ENCODE measurements at regions not wholly inside any gene's neighbourhood (a gene's known extent, or its start where the extent isn't known, plus 50 kb on each side); places are given as distances from the start of the nearest gene placed in this dataset.
"Not testable (repeated sequence)": the region's sequence is repeated elsewhere in the genome, so short reads cannot be mapped to it uniquely, and the experiment has no call there.

DNA sequence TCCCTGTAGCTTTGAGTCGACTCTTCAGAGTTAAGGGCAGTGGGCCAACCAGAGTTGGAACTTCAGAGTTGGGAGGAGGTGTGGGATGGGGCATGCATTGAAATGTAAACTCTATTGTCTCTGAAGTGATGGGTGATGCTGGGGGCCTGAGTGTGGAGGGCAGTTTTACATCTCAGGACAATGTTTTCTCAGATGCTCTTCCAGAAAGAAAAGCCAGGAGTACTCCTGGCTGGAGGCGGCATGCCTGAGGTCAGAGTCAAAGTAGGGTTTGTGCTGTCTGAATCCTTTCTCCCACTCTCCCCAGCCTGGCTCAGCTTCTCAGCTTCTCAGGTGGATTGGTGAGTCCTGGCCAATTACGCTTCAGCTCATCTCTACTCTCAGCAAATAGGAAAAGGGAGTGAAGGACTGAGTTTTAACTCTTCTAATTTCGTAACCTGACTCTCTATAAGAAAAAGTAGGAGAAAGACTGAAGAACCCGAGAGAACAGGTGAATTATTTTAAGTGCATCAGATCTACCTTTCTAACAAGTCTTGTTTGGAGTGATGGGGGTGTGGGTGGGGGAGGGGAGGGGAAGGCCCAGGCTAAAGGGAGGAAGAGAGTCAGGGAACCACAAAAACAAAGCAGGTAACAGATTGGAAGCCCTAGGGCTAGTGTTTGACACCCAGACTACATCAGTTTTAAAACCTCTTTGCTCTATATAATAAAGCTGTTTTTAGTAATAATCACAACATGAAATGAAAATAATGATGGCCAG lies 107.5 kb upstream of the PELI1 start:
- DNase-seq (ENCODE audit: low read depth) = no peak

- not testable (repeated sequence) for DNase-seq (ENCODE audit: low read depth)
Observed at GRCh38 chr2:64252251-64252978, 108.2 kb upstream of the PELI1 start.

- not testable (repeated sequence) for DNase-seq (ENCODE audit: low read depth)
Observed at GRCh38 chr2:64253421-64253820, 109.2 kb upstream of the PELI1 start.

DNA sequence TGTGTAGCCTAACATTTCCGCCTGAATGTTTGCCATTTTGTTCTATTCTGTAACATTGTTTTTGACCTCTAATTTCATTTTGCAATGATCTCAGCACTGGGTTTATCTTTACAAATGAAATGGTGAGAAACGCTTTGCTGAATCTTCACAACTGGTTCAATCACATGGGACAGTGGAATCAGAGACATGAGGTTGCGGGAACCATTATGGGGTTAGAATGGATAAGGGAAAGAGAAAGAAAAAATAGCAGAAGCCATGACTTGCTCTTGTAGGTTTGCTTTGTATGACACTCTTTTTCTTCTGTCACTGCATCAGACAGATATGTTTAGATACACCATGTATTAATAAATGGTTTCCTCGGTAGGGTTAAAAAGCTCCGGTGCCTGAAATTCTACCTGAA lies 114.3 kb upstream of the PELI1 start:
- no peak for DNase-seq (ENCODE audit: low read depth)

DNA sequence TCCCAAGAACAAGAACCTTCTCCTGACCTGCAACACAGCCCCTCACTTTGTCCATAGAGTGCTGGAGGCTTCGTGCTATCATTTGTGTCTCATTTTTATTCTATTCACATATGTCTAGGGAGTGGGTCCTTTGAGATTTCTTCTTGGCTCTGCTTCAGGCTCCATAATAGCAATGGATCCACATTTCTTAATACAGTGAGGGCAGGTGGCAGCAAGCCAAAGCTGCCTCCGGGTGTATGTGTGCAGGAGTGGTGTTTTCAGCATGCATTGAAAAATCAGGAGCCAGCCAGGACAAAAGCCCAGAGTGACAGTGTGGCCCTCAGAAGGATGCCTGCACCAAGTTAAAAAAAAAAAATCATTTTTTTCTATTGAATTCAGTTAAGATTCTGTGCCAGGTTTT lies 115.1 kb upstream of the PELI1 start:
- no peak for DNase-seq (ENCODE audit: low read depth)

- DNase-seq (ENCODE audit: low read depth) = no peak
Observed at GRCh38 chr2:64260093-64260803, 116.0 kb upstream of the PELI1 start.

GRCh38 chr2:64260817-64261216 lies 116.6 kb upstream of the PELI1 start:
- DNase-seq (ENCODE audit: low read depth) = no peak

GRCh38 chr2:64262071-64262470 lies 117.9 kb upstream of the PELI1 start:
- no peak for DNase-seq (ENCODE audit: low read depth)

DNA sequence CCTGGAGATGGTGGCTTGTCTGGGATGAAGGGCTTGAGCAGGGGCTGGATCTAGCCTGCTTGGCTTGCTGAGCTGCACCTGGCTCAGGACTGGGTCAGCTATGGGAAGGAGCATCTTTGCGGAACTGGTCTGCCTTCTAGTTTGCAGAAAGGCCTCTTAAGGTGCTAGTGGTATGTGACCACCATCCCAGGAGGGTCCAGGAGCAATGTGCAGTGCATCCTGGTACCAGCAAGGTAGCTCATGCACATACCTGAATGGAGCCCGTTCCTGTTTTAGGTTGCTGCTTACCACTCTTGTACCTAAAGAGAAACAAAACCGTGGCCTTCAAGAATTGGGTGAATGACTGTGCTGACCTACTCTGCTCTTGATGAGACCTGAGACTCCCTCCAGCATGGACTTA lies 118.6 kb upstream of the PELI1 start:
- DNase-seq (ENCODE audit: low read depth) = no peak

- DNase-seq (ENCODE audit: low read depth) = no peak
Observed at GRCh38 chr2:64263315-64263714, 119.1 kb upstream of the PELI1 start.

GRCh38 chr2:64267699-64268098 lies 123.5 kb upstream of the PELI1 start:
- DNase-seq (ENCODE audit: low read depth) = no peak

GRCh38 chr2:64268330-64269048 lies 124.3 kb upstream of the PELI1 start:
- no peak for DNase-seq (ENCODE audit: low read depth)

- DNase-seq (ENCODE audit: low read depth) = no peak
Observed at GRCh38 chr2:64273524-64274398, 129.5 kb upstream of the PELI1 start.

DNA sequence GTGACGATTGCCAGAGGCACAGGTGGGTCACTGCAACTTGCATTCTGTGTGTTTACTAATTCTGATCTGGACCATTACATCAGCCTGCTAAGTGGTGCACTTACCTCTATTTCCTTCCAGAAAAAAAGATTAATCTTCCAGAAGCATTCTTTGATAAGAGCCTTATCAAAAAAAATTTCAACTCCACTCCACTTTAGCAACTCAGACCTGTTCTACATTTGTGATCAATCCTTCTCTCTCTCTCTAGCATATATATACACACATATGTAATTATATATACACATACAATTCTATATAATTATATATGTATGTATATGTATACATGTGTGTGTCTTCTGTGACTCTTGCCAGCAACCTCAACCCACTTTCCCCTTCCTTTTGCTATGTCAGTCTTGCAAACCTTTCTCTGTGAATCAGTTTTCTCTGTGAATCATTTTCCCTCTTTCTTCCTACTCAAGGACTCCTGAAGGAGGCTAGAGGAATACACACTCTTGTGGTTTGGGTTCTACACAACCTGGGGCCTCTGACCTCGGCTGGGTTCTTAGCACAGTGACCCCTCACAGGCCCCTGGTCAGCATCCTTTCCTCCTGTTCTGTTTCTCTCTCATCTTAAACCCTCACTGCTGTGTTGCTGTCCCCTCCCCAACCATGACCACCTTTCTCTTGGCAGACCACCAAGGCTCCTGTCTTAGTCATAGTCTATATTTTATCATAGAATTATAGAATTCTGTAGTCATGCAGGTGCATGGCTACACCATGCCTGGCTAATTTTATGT lies 130.4 kb upstream of the PELI1 start:
- DNase-seq (ENCODE audit: low read depth) = no peak

GRCh38 chr2:64275174-64275466 lies 130.9 kb upstream of the PELI1 start:
- no peak for DNase-seq (ENCODE audit: low read depth)

DNA sequence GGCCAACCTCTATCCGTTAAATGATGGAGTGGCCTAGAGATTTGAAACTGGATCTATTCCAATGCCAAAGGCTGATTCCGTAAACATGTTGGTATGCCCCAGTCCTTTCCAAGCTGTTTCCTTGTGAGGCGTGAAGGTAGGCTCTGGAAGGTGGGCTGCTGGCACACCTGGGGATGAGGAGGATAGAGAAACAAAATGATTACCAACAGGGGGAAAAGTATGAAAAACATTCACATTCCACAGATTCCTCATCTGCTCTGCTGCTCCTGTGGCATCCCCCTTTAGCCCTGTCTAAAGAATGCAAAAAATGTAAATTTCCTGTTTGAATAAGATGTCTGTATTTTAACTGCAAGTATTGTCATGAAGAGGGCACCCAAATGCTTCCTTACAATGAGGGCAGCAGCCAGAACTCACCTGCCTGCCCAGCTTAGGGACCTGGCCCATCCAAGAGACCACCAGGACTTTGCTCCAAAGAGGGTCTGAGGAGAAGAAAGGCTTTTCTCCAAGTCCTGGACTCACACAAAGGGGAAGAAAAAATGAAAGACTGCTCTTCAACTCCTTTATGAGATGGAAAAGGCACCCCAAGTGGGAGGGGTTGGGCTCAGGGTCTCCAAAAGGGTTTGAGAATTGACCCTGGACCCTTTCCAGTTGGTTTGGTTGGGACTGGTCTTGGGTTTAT lies 132.3 kb upstream of the PELI1 start:
- no peak for DNase-seq (ENCODE audit: low read depth)

DNA sequence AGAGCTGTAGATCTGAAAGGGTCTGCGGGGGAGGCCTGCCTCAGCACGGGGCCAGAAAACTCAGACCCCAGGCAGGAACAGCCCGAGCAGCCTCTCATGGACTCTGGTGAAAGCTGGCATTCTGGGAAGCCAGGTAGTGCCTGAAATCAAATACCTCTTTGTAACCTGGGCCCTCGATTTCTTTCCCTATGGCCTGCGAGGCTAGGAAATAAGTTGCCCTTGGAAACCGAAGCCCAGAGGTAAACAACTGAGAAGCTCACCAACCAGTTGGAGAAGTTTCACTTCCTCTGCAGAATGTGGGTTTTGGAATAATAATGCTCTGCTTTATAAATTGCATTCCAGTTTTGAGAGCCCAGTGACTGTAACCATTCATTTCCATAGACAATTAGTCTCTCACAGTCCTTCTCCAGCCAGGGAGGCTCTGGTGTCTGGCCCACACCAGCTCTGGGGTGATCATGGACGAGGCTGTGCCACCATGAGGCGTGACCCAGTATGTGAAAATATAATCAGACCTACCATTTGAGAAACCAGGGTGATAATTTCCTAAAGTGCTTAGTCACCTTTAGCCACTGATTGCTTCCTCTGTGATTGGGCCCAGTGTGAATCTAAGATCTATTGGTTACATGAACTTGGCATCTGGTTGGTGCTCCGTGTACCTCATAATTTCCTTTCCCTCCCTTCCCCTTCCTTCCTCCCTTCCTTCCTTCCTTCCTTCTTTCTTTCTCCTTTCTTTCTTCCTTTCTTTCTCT lies 133.1 kb upstream of the PELI1 start:
- no peak for DNase-seq (ENCODE audit: low read depth)

DNA sequence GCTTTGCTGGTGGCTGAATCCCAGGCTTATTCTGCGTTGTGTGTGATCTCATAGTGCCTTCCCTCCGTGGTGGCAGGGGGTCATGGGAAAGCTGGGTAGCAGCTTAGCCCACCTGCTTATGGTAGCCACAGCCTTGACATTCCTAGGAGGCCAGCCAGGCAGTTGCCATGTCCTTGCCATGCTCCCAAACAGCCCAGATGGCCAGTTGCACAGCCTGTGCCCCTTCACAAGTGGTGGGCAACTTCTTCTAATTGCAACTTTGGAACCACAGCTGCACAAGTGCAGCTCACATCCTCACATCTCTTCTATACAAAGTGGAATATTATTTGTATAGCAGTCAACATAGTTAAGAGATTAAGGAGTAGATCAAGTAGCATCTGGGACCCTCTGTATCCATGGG lies 136.6 kb upstream of the PELI1 start:
- DNase-seq (ENCODE audit: low read depth) = not testable (repeated sequence)

DNA sequence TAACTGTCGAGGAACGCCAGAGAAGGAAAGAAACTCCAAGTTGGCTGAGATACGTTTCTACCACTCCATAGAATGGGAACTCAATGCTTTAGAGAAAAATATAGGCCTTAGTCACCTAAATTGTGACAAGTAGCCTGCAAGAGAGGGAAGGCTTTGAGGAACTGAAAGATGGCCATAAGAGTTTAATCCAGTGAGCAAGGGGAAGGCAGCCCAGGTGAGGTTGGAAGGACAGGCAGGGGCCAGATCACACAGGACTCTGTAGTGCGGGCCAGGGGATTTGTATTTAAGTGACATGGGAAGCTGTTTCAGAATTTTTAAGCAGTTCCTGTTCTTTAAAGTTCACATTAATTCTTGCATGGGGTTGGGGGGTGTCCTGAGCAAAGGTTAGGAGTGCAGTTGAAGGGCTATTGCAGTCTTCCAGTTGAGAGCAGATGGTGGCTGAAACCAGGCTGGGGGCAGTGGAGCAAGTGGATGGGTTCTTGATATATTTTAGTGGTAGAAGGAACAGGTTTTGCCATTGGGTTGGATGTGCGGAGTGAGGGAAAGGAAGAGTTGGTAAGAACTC lies 138.9 kb upstream of the PELI1 start:
- no peak for DNase-seq (ENCODE audit: low read depth)
